SW480 (cell line): ENCODE measurements at regions not wholly inside any gene's neighbourhood (a gene's known extent, or its start where the extent isn't known, plus 50 kb on each side); places are given as distances from the start of the nearest gene placed in this dataset.
A peak's percentile ranks its signal among the peaks of the same experiment; 100 is the strongest.

Experiments used
- DNase-seq: peaks from one replicate; pipeline ENCODE4 v3.0.0-alpha.2; 2016; ENCODE audit warnings: low spot score

GRCh38 chr17:59451706-59452105, 113.7 kb upstream of the DHX40 start:
- peak; percentile 19 for DNase-seq

- no peak for DNase-seq
These were observed 110.7 kb upstream of the DHX40 start for GRCh38 chr17:59454633-59455105.

- DNase-seq, result no peak
These were observed 109.0 kb upstream of the DHX40 start for GRCh38 chr17:59456428-59456827.

GRCh38 chr17:59456923-59457615, 108.3 kb upstream of the DHX40 start:
- no peak for DNase-seq

- DNase-seq, result no peak
These were observed 103.0 kb upstream of the DHX40 start for GRCh38 chr17:59462385-59462784.

GRCh38 chr17:59464246-59464645, 101.2 kb upstream of the DHX40 start:
- DNase-seq, result no peak

GRCh38 chr17:59465949-59466307, 99.5 kb upstream of the DHX40 start:
- no peak for DNase-seq

- no peak for DNase-seq
These were observed 98.2 kb upstream of the DHX40 start for GRCh38 chr17:59466946-59467801.

GRCh38 chr17:59469786-59470485, 95.5 kb upstream of the DHX40 start:
- no peak for DNase-seq

GRCh38 chr17:59470624-59471297, 94.6 kb upstream of the DHX40 start:
- no peak for DNase-seq

- DNase-seq, result no peak
These were observed 89.0 kb upstream of the DHX40 start for GRCh38 chr17:59476413-59476812.

GRCh38 chr17:59479141-59479540, 86.3 kb upstream of the DHX40 start:
- no peak for DNase-seq

- no peak for DNase-seq
These were observed 81.5 kb upstream of the DHX40 start for GRCh38 chr17:59483860-59484259.

GRCh38 chr17:59485015-59485414, 80.4 kb upstream of the DHX40 start:
- no peak for DNase-seq

- DNase-seq, result no peak
These were observed 79.5 kb upstream of the DHX40 start for GRCh38 chr17:59485946-59486345.

GRCh38 chr17:59487161-59487873, 78.1 kb upstream of the DHX40 start:
- DNase-seq, result no peak

- DNase-seq, result no peak
These were observed 76.6 kb upstream of the DHX40 start for GRCh38 chr17:59488805-59489204.

GRCh38 chr17:59490216-59490615, 75.2 kb upstream of the DHX40 start:
- no peak for DNase-seq

GRCh38 chr17:59491353-59492090, 73.9 kb upstream of the DHX40 start:
- no peak for DNase-seq

- DNase-seq, result peak; percentile 39
These were observed 73.3 kb upstream of the DHX40 start for GRCh38 chr17:59492091-59492451.

GRCh38 chr17:59493867-59494266, 71.5 kb upstream of the DHX40 start:
- DNase-seq, result no peak
